H9 (cell line): ENCODE measurements at regions not wholly inside any gene's neighbourhood (a gene's known extent, or its start where the extent isn't known, plus 50 kb on each side); places are given as distances from the start of the nearest gene placed in this dataset.

Source experiments
- DNase-seq: peaks from one replicate; pipeline ENCODE4 v3.0.0-alpha.2; 2017
- H2AFZ ChIP-seq: one replicate; pipeline ENCODE4 v1.6.1; 2013; ENCODE audit warnings: mild to moderate bottlenecking, low read length, control low read depth, moderate library complexity
- H2AK5ac ChIP-seq: 2 replicates; pipeline ENCODE4 v1.6.1; 2013; ENCODE audit warnings: low read length, control low read depth, mixed read lengths; ENCODE audit not compliant: insufficient read length
- H2BK120ac ChIP-seq: one replicate; pipeline ENCODE4 v1.6.1; 2013; ENCODE audit warnings: low read depth, mild to moderate bottlenecking, low read length, control low read depth, inconsistent platforms; ENCODE audit not compliant: poor library complexity, severe bottlenecking
- H2BK12ac ChIP-seq: 2 replicates; pipeline ENCODE4 v1.6.1; 2013; ENCODE audit warnings: low read length, control low read depth, mixed read lengths, low read depth; ENCODE audit not compliant: insufficient read length
- H2BK15ac ChIP-seq: 2 replicates; pipeline ENCODE4 v1.6.1; 2013; ENCODE audit warnings: low read depth, low read length, control low read depth
- H2BK20ac ChIP-seq: one replicate; pipeline ENCODE4 v1.6.1; 2013; ENCODE audit warnings: low read depth, mild to moderate bottlenecking, low read length, control low read depth, inconsistent platforms; ENCODE audit not compliant: poor library complexity, severe bottlenecking
- H2BK5ac ChIP-seq: 2 replicates; pipeline ENCODE4 v1.6.1; 2013; ENCODE audit warnings: low read length, control low read depth, mixed read lengths; ENCODE audit not compliant: insufficient read length
- H3K14ac ChIP-seq: 2 replicates; pipeline ENCODE4 v1.6.1; 2013; ENCODE audit warnings: low read length, control low read depth; ENCODE audit not compliant: insufficient read depth
- H3K18ac ChIP-seq: 2 replicates; pipeline ENCODE4 v1.6.1; 2013; ENCODE audit warnings: low read depth, mild to moderate bottlenecking, mixed read lengths, low read length, control low read depth; ENCODE audit not compliant: insufficient read length
- H3K23ac ChIP-seq: 2 replicates; pipeline ENCODE4 v1.6.1; 2013; ENCODE audit warnings: low read length, control low read depth, mixed read lengths, low read depth; ENCODE audit not compliant: insufficient read length
- H3K23me2 ChIP-seq: 2 replicates; pipeline ENCODE4 v1.6.1; 2013; ENCODE audit warnings: low read depth, mild to moderate bottlenecking, mixed read lengths, low read length, control low read depth; ENCODE audit not compliant: insufficient read length, poor library complexity, severe bottlenecking
- H3K27ac ChIP-seq: 2 replicates; pipeline ENCODE4 v1.5.1; 2013; ENCODE audit warnings: low read length, control low read depth, mixed read lengths, low read depth; ENCODE audit not compliant: insufficient read length
- H3K27me3 ChIP-seq: 2 replicates; pipeline ENCODE4 v1.6.1; 2013; ENCODE audit warnings: low read length, control low read depth, inconsistent platforms; ENCODE audit not compliant: insufficient read depth
- H3K4ac ChIP-seq: 2 replicates; pipeline ENCODE4 v1.6.1; 2013; ENCODE audit warnings: low read depth, mild to moderate bottlenecking, control low read depth, inconsistent platforms, low read length, moderate library complexity
- H3K4me1 ChIP-seq: 2 replicates; pipeline ENCODE4 v1.6.1; 2013; ENCODE audit warnings: low read length, control low read depth, inconsistent platforms; ENCODE audit not compliant: insufficient read depth
- H3K4me2 ChIP-seq: 2 replicates; pipeline ENCODE4 v1.6.1; 2013; ENCODE audit warnings: low read length, control low read depth, mixed read lengths; ENCODE audit not compliant: insufficient read length, insufficient read depth
- H3K56ac ChIP-seq: 2 replicates; pipeline ENCODE4 v1.6.1; 2013; ENCODE audit warnings: low read depth, mild to moderate bottlenecking, mixed read lengths, low read length, control low read depth; ENCODE audit not compliant: insufficient read length
- H3K79me1 ChIP-seq: 2 replicates; pipeline ENCODE4 v1.6.1; 2013; ENCODE audit warnings: low read depth, mild to moderate bottlenecking, moderate library complexity, low read length, control low read depth, inconsistent platforms; ENCODE audit not compliant: insufficient read depth, poor library complexity, severe bottlenecking
- H3K79me2 ChIP-seq: 2 replicates; pipeline ENCODE4 v1.6.1; 2013; ENCODE audit warnings: low read length, control low read depth, inconsistent platforms; ENCODE audit not compliant: insufficient read depth
- H3K9ac ChIP-seq: 2 replicates; pipeline ENCODE4 v1.6.1; 2013; ENCODE audit warnings: low read length, control low read depth, mixed read lengths; ENCODE audit not compliant: insufficient read length; ENCODE audit errors: extremely low read depth
- H3K9me3 ChIP-seq: one replicate; pipeline ENCODE4 v1.6.1; 2013; ENCODE audit warnings: low read depth, low read length, inconsistent platforms; ENCODE audit not compliant: control insufficient read depth
- H3T11ph ChIP-seq: one replicate; pipeline ENCODE4 v1.6.1; 2013; ENCODE audit warnings: mild to moderate bottlenecking, low read length, control low read depth, inconsistent platforms
- H4K20me1 ChIP-seq: one replicate; pipeline ENCODE4 v1.6.1; 2013; ENCODE audit not compliant: control insufficient read depth, insufficient read length, insufficient read depth
- H4K5ac ChIP-seq: 2 replicates; pipeline ENCODE4 v1.6.1; 2013; ENCODE audit warnings: low read depth, mild to moderate bottlenecking, mixed read lengths, low read length, control low read depth; ENCODE audit not compliant: insufficient read length
- H4K8ac ChIP-seq: replicated peaks from 2 replicates; pipeline ENCODE4 v1.6.1; 2013; ENCODE audit warnings: low read length, control low read depth, mixed read lengths, low read depth; ENCODE audit not compliant: insufficient read length
- H4K91ac ChIP-seq: 2 replicates; pipeline ENCODE4 v1.6.1; 2013; ENCODE audit warnings: low read depth, mild to moderate bottlenecking, moderate library complexity, mixed read lengths, low read length, control low read depth; ENCODE audit not compliant: insufficient read length
- H3K27ac Mint-ChIP-seq, 3 experiments: 2 replicates in 2 of 3; 3 replicates in 1 of 3; pipeline ENCODE4 v1.8.0; 2020 to 2021; ENCODE audit warnings: mixed read lengths in 3 of 3, mild to moderate bottlenecking in 1 of 3, moderate library complexity in 1 of 3
- H3K27me3 Mint-ChIP-seq: 2 replicates; pipeline ENCODE4 v1.8.0; 2021; ENCODE audit warnings: low read depth, mild to moderate bottlenecking, moderate library complexity, mixed read lengths
- H3K36me3 Mint-ChIP-seq, 3 experiments: 2 replicates in 2 of 3; 3 replicates in 1 of 3; pipeline ENCODE4 v1.8.0; 2020 to 2021; ENCODE audit warnings: low read depth in 3 of 3, mixed read lengths in 3 of 3; ENCODE audit not compliant: insufficient read depth in 1 of 3
- H3K4me1 Mint-ChIP-seq, 2 experiments: 2 replicates each; pipeline ENCODE4 v1.8.0; 2020; ENCODE audit warnings: mixed read lengths in 2 of 2
- H3K4me3 Mint-ChIP-seq, 2 experiments: 2 replicates in 1 of 2; 3 replicates in 1 of 2; pipeline ENCODE4 v1.8.0; 2020 to 2021; ENCODE audit warnings: mild to moderate bottlenecking in 2 of 2, mixed read lengths in 2 of 2, moderate library complexity in 1 of 2
- H3K9me3 Mint-ChIP-seq, 2 experiments: 2 replicates in 1 of 2; 3 replicates in 1 of 2; pipeline ENCODE4 v1.8.0; 2020; ENCODE audit warnings: mild to moderate bottlenecking in 2 of 2, mixed read lengths in 2 of 2, moderate library complexity in 1 of 2
- WGBS: extraction: QIAGEN DNeasy Blood & Tissue Kit; methylation state at CpG from one replicate; pipeline ENCODE4 v1.1.7; 2013; ENCODE audit warnings: missing lambda C conversion rate, low lambda C conversion rate, mixed read lengths; ENCODE audit not compliant: insufficient read length; ENCODE audit errors: extremely low coverage; 5-methylcytosine and 5-hydroxymethylcytosine counted together
- TF ChIP-seq, protein P1 (sequence below): fragments of 200-600 bp; sonication (generic); conservative IDR thresholded peaks from 3 replicates; pipeline ENCODE4 v1.8.0; 2021; ENCODE audit warnings: antibody characterized with exemption, mild to moderate bottlenecking

DNA sequence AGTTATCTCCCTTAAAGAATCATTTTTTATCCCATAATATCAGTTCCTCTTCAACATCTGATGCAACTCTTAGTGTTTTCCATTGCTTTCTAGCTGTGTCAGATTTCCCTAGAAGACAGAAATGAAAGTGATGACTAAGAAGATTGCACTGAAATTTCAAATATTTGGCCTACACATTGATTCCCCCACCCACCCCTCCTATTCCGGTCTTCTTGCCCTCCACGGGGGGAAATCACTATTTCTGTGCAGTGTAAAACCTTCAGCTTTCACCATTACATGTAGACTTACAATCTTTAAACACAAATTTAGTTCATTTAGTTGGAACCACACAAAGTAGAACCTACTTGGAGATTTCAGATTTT, 63.7 kb upstream of the IL6 start:
- no peak overlapping the region for H2AK5ac ChIP-seq
- no peak overlapping the region for H3K4ac ChIP-seq
- Mint-ChIP-seq H3K36me3 (no peaks in the 10 kb centered on the region; a peak in 2 of 7 replicates), H3K4me3 (no peak overlapping the region), H3K27ac (no peak overlapping the region), H3K9me3 (no peaks in the 10 kb centered on the region; a peak in 1 of 5 replicates), H3K27me3 (no peaks in the 10 kb centered on the region), H3K4me1 (peaks cover 29 to 51% of the 10 kb centered on the region in 2 experiments)
- no peak overlapping the region for H4K91ac ChIP-seq
- H3K27ac ChIP-seq: no peak overlapping the region
- no peak for DNase-seq
- no peak overlapping the region for H4K8ac ChIP-seq
- TF ChIP-seq, protein P1, sequence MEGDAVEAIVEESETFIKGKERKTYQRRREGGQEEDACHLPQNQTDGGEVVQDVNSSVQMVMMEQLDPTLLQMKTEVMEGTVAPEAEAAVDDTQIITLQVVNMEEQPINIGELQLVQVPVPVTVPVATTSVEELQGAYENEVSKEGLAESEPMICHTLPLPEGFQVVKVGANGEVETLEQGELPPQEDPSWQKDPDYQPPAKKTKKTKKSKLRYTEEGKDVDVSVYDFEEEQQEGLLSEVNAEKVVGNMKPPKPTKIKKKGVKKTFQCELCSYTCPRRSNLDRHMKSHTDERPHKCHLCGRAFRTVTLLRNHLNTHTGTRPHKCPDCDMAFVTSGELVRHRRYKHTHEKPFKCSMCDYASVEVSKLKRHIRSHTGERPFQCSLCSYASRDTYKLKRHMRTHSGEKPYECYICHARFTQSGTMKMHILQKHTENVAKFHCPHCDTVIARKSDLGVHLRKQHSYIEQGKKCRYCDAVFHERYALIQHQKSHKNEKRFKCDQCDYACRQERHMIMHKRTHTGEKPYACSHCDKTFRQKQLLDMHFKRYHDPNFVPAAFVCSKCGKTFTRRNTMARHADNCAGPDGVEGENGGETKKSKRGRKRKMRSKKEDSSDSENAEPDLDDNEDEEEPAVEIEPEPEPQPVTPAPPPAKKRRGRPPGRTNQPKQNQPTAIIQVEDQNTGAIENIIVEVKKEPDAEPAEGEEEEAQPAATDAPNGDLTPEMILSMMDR: no peak
- no peak overlapping the region for H2BK120ac ChIP-seq
- H3K4me2 ChIP-seq: no peak overlapping the region
- no peak overlapping the region for H2BK12ac ChIP-seq
- no peak overlapping the region for H3K9ac ChIP-seq
- no peak overlapping the region for H4K5ac ChIP-seq
- no peak overlapping the region for H3T11ph ChIP-seq
- no peaks in the 10 kb centered on the region for H3K27me3 ChIP-seq
- peaks cover 10% of the 10 kb centered on the region for H3K4me1 ChIP-seq
- H3K79me2 ChIP-seq: no peaks in the 10 kb centered on the region
- no peak overlapping the region for H3K23ac ChIP-seq
- no CpG with 5 or more reads among the region's 2 CpGs for WGBS
- H2BK15ac ChIP-seq: no peak overlapping the region
- H2BK5ac ChIP-seq: no peak overlapping the region
- no peak overlapping the region for H2BK20ac ChIP-seq
- no peak overlapping the region for H3K18ac ChIP-seq
- no peaks in the 10 kb centered on the region for H4K20me1 ChIP-seq
- no peak overlapping the region for H3K14ac ChIP-seq
- H2AFZ ChIP-seq: no peak overlapping the region
- no peak overlapping the region for H3K56ac ChIP-seq
- H3K9me3 ChIP-seq: no peaks in the 10 kb centered on the region
- no peaks in the 10 kb centered on the region for H3K23me2 ChIP-seq
- H3K79me1 ChIP-seq: no peaks in the 10 kb centered on the region
